ENCODE measurements at regions not wholly inside any gene's neighbourhood (a gene's known extent, or its start where the extent isn't known, plus 50 kb on each side); places are given as distances from the start of the nearest gene placed in this dataset.

- Histone ChIP-seq H2AFZ (ENCODE audit: low read depth, low read length) (no peak overlapping the region), H3K27me3 (ENCODE audit: control insufficient read depth in 2 of 2, insufficient read depth in 2 of 2, low read length in 2 of 2) (no peaks in the 10 kb centered on the region), H3K4me1 (ENCODE audit: control insufficient read depth, extremely low read depth, insufficient read depth, low read length) (no peaks in the 10 kb centered on the region), H3K9me3 (replicated peaks; ENCODE audit: control insufficient read depth, insufficient read depth, low read length) (no peaks in the 10 kb centered on the region), H3K9ac (replicated peaks; ENCODE audit: extremely low read depth, insufficient read depth, low read length) (no peak overlapping the region), H3K36me3 (ENCODE audit: control insufficient read depth in 2 of 2, extremely low read depth in 1 of 2, insufficient read depth in 2 of 2, low read length in 2 of 2) (no peaks in the 10 kb centered on the region), H3K9me1 (replicated peaks; ENCODE audit: control insufficient read depth, extremely low read depth, insufficient read depth, low read length) (no peaks in the 10 kb centered on the region), H3K4me3 (replicated peaks in 1 of 3; ENCODE audit: insufficient read depth in 1 of 3, low read depth in 1 of 3, low read length in 3 of 3) (no peak overlapping the region), H4K20me1 (replicated peaks; ENCODE audit: control insufficient read depth, extremely low read depth, insufficient read depth, low read length) (no peaks in the 10 kb centered on the region), H3K4me2 (ENCODE audit: insufficient read depth, low read length) (no peak overlapping the region), H3K79me2 (ENCODE audit: control insufficient read depth, insufficient read depth, low read length) (no peaks in the 10 kb centered on the region), H3K27ac (ENCODE audit: insufficient read depth, low read depth, low read length) (no peak overlapping the region)
- dilution Hi-C loops (cut with MboI; ENCODE audit: extremely low pct_ligation_motif_present, low sequenced_read_pairs), result no loop called here
- DNase-seq (ENCODE audit: low read depth, low spot score), result no peak
- TF ChIP-seq, protein P1, sequence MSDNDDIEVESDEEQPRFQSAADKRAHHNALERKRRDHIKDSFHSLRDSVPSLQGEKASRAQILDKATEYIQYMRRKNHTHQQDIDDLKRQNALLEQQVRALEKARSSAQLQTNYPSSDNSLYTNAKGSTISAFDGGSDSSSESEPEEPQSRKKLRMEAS (IDR thresholded peaks at IDR 0.05; ENCODE audit: insufficient read depth, insufficient read length), result no peak
- TF ChIP-seq MYC (IDR thresholded peaks at IDR 0.05; ENCODE audit: low read depth, low read length) (no peak), CTCF (IDR thresholded peaks at IDR 0.05; ENCODE audit: extremely low read depth in 1 of 2, insufficient read depth in 1 of 2, low read depth in 1 of 2, low read length in 2 of 2) (no peak), JUN (IDR thresholded peaks at IDR 0.05; ENCODE audit: borderline replicate concordance, insufficient read depth, insufficient read length, low read depth) (no peak), POLR2AphosphoS5 (IDR thresholded peaks at IDR 0.05; ENCODE audit: insufficient read depth, low read depth, low read length) (no peak), FOS (IDR thresholded peaks at IDR 0.05; ENCODE audit: borderline replicate concordance, insufficient read depth, low read length) (no peak), GATA2 (IDR thresholded peaks at IDR 0.05; ENCODE audit: insufficient read depth, insufficient read length, low read depth, low read length) (no peak), EZH2 (IDR thresholded peaks at IDR 0.05; ENCODE audit: borderline replicate concordance, low read depth, low read length, severe bottlenecking) (no peak), POLR2A (IDR thresholded peaks at IDR 0.05; ENCODE audit: low read depth, low read length) (no peak)
- ChIA-PET CTCF (interaction anchor here (1.0 kb wide), 1 partner anchor 54 kb away, joined by 3 read pairs; no protein-coding TSS in a partner anchor), POLR2A (no interaction called here)
- intact Hi-C loops (cut with micrococcal nuclease), result no loop called here
- FAIRE-seq, result no peak
- BruUV-seq (replicated peaks), result no TSS peak
Observed at GRCh38 chr12:27894309-27894708, 78.2 kb downstream of the PTHLH start.

Measured in endothelial cell of umbilical vein (primary cell).